HEK293 (cell line): ENCODE measurements at regions not wholly inside any gene's neighbourhood (a gene's known extent, or its start where the extent isn't known, plus 50 kb on each side); places are given as distances from the start of the nearest gene placed in this dataset.

ENCODE experiments used
- CTCF ChIA-PET: fragments of 350-600 bp; formaldehyde crosslinking; extraction: SDS; loops from one replicate; lab custom pipeline; 2021; ENCODE audit warnings: antibody characterized with exemption; lab: Yijun Ruan, JAX
- POLR2A ChIA-PET: fragments of 300-600 bp; formaldehyde crosslinking; extraction: SDS; loops from one replicate; lab custom pipeline; 2020; ENCODE audit warnings: antibody characterized with exemption, inconsistent platforms; lab: Yijun Ruan, JAX
- H3K27ac ChIP-seq: fragments of 200-500 bp; sonication (Bioruptor generic); 2 replicates; pipeline ENCODE4 v1.5.1; 2014; ENCODE audit warnings: low read depth, low read length, control low read depth, inconsistent platforms; ENCODE audit errors: extremely low read depth
- H3K36me3 ChIP-seq, 2 experiments: fragments of 200-500 bp in 1 of 2; sonication (Bioruptor generic) in 1 of 2; 1 replicate in 1 of 2; 2 replicates in 1 of 2; pipeline ENCODE4 v1.5.1; 2014 to 2017; ENCODE audit warnings: inconsistent platforms in 2 of 2, low read length in 2 of 2; ENCODE audit not compliant: control insufficient read depth in 2 of 2, insufficient read depth in 1 of 2
- H3K4me1 ChIP-seq: fragments of 200-500 bp; sonication (Bioruptor generic); 2 replicates; pipeline ENCODE4 v1.5.1; 2014; ENCODE audit warnings: mild to moderate bottlenecking, low read length, inconsistent platforms; ENCODE audit not compliant: control insufficient read depth, insufficient read depth
- H3K4me3 ChIP-seq: 2 replicates; pipeline ENCODE4 v1.5.1; 2011; ENCODE audit warnings: low read depth, mild to moderate bottlenecking, control low read depth, low read length, moderate library complexity
- H3K9me3 ChIP-seq: fragments of 200-500 bp; sonication (Bioruptor generic); 2 replicates; pipeline ENCODE4 v1.5.1; 2014; ENCODE audit warnings: low read depth, low read length, inconsistent platforms; ENCODE audit not compliant: control insufficient read depth, insufficient read depth
- RBAK ChIP-seq: fragments of 450-650 bp; formaldehyde crosslinking; IDR thresholded peaks from 2 replicates; pipeline ENCODE4 v1.5.1; 2016; ENCODE audit warnings: missing biosample characterization, missing genetic modification characterization
- ZBTB7A ChIP-seq: fragments of 450-650 bp; formaldehyde crosslinking; IDR thresholded peaks from 2 replicates; pipeline ENCODE4 v1.5.1; 2016; ENCODE audit warnings: low read depth, missing biosample characterization, missing genetic modification characterization
- ZIC2 ChIP-seq: fragments of 450-650 bp; formaldehyde crosslinking; IDR thresholded peaks from 2 replicates; pipeline ENCODE4 v1.5.1; 2016; ENCODE audit warnings: missing biosample characterization, missing genetic modification characterization
- ZNF121 ChIP-seq: fragments of 450-650 bp; formaldehyde crosslinking; IDR thresholded peaks from 2 replicates; pipeline ENCODE4 v1.5.1; 2016; ENCODE audit warnings: missing biosample characterization, missing genetic modification characterization
- ZNF138 ChIP-seq: fragments of 450-650 bp; formaldehyde crosslinking; IDR thresholded peaks from 2 replicates; pipeline ENCODE4 v1.5.1; 2016; ENCODE audit warnings: missing biosample characterization, missing genetic modification characterization, borderline replicate concordance
- ZNF174 ChIP-seq: fragments of 450-650 bp; formaldehyde crosslinking; IDR thresholded peaks from 2 replicates; pipeline ENCODE4 v1.5.0; 2017; ENCODE audit warnings: missing biosample characterization, mild to moderate bottlenecking, missing genetic modification characterization
- ZNF280C ChIP-seq: fragments of 450-650 bp; formaldehyde crosslinking; IDR thresholded peaks from 2 replicates; pipeline ENCODE4 v1.5.1; 2016; ENCODE audit warnings: missing biosample characterization, missing genetic modification characterization
- ZNF398 ChIP-seq: fragments of 450-650 bp; formaldehyde crosslinking; IDR thresholded peaks from 2 replicates; pipeline ENCODE4 v1.5.1; 2017; ENCODE audit warnings: missing biosample characterization, missing genetic modification characterization
- ZNF449 ChIP-seq: fragments of 450-650 bp; formaldehyde crosslinking; IDR thresholded peaks from 2 replicates; pipeline ENCODE4 v1.5.1; 2017; ENCODE audit warnings: missing biosample characterization, mild to moderate bottlenecking, missing genetic modification characterization, moderate library complexity
- ZNF624 ChIP-seq: fragments of 450-650 bp; formaldehyde crosslinking; IDR thresholded peaks from 2 replicates; pipeline ENCODE4 v1.5.1; 2017; ENCODE audit warnings: missing biosample characterization, missing genetic modification characterization
- ZNF670 ChIP-seq: fragments of 450-650 bp; formaldehyde crosslinking; IDR thresholded peaks from 2 replicates; pipeline ENCODE4 v1.5.1; 2016; ENCODE audit warnings: missing biosample characterization, missing genetic modification characterization, low read depth
- ZNF677 ChIP-seq: fragments of 450-650 bp; IDR thresholded peaks from 2 replicates; pipeline ENCODE4 v1.5.0; 2018; ENCODE audit warnings: missing biosample characterization, mild to moderate bottlenecking, missing genetic modification characterization, moderate library complexity
- ZNF843 ChIP-seq: fragments of 450-650 bp; formaldehyde crosslinking; IDR thresholded peaks from 2 replicates; pipeline ENCODE4 v1.5.1; 2016; ENCODE audit warnings: missing biosample characterization, missing genetic modification characterization
- ZSCAN18 ChIP-seq: fragments of 450-650 bp; formaldehyde crosslinking; IDR thresholded peaks from 2 replicates; pipeline ENCODE4 v1.5.1; 2016; ENCODE audit warnings: missing biosample characterization, missing genetic modification characterization
- TF ChIP-seq, protein P1 (sequence below): fragments of 450-650 bp; formaldehyde crosslinking; conservative IDR thresholded peaks from 2 replicates; pipeline ENCODE4 v1.5.1; 2016; ENCODE audit warnings: low read depth, missing biosample characterization, missing genetic modification characterization
- TF ChIP-seq, protein P2 (sequence below): fragments of 450-650 bp; formaldehyde crosslinking; IDR thresholded peaks from 2 replicates; pipeline ENCODE4 v1.5.1; 2016; ENCODE audit warnings: missing biosample characterization, missing genetic modification characterization
- TF ChIP-seq, protein P3 (sequence below): fragments of 450-650 bp; formaldehyde crosslinking; IDR thresholded peaks from 2 replicates; pipeline ENCODE4 v1.5.1; 2016; ENCODE audit warnings: missing biosample characterization, missing genetic modification characterization

DNA sequence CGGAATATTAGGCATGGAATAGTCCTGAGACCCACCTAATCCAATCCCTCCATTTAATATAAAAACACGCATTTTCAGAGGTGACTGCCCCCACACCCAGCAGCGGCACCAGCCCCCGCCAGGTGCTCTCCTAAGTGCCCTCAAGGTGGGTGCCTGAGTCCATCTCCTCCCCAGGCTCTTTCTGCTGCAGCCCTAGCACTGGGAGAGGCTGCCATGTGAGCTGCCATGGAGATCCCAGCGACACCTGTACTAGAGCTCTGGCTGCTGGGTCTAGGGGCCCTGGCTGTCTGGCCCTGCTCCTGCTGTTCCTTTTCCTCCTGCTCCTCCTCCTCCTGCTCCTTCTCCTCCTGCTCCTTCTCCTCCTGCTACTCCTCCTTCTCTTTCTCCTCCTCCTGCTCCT is 191.1 kb upstream of the BMPER start (continued):
- TF ChIP-seq, protein P1, sequence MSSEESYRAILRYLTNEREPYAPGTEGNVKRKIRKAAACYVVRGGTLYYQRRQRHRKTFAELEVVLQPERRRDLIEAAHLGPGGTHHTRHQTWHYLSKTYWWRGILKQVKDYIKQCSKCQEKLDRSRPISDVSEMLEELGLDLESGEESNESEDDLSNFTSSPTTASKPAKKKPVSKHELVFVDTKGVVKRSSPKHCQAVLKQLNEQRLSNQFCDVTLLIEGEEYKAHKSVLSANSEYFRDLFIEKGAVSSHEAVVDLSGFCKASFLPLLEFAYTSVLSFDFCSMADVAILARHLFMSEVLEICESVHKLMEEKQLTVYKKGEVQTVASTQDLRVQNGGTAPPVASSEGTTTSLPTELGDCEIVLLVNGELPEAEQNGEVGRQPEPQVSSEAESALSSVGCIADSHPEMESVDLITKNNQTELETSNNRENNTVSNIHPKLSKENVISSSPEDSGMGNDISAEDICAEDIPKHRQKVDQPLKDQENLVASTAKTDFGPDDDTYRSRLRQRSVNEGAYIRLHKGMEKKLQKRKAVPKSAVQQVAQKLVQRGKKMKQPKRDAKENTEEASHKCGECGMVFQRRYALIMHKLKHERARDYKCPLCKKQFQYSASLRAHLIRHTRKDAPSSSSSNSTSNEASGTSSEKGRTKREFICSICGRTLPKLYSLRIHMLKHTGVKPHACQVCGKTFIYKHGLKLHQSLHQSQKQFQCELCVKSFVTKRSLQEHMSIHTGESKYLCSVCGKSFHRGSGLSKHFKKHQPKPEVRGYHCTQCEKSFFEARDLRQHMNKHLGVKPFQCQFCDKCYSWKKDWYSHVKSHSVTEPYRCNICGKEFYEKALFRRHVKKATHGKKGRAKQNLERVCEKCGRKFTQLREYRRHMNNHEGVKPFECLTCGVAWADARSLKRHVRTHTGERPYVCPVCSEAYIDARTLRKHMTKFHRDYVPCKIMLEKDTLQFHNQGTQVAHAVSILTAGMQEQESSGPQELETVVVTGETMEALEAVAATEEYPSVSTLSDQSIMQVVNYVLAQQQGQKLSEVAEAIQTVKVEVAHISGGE (tag by site-specific recombination): no peak
- TF ChIP-seq ZNF843 (no peak), ZNF398 (no peak), ZNF121 (tag by site-specific recombination) (no peak), ZIC2 (no peak)

DNA sequence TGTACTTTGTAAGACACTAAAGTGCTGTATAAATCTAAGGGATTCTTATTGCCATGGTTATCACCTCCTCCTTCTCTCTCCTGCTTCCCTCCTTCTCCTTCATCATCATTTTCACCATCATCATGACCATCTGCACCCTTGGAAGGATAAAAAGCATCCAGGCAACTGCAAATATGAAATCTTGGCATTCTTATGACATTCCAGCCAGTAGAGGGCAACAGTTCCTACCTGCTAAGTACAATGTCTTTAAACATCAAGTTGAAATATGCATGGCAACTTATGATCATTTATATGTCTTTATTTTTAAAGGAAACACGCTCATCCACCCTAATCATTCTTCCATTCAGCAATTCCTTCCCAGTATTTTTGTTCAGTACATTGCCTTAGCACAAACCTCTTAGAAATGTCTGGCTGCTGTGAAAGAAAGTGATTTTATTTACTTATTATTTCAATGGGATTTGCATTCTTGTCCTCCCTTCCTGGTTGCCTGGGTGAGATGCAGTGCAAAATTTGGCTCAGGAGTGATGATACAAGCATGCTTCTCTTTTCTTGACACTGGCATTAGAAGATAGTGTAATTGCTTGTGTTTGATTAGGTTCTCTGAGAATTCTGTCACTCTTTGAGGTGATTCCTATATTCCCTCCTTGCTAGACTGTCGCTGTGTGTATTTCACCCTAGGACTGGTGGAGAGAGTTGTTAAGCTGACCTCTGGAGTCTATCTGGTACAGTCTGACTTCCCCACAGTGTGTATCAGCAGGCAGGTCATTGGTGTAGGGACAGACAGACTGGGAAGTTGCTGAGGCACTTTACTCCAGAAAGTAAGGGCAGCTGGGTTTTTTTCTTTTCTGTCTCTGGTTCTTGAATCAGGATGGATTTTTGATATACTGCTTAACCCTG is 188.5 kb upstream of the BMPER start:
- CTCF ChIA-PET: interaction anchor here (0.6 to 1.5 kb wide), 21 partner anchors 9 to 216 kb away, joined by 3 to 5 read pairs (median 3); no protein-coding TSS in a partner anchor
- Histone ChIP-seq H3K27ac (no peak overlapping the region; the same call in 1 of the 2 replicates), H3K4me1 (peaks cover 12% of the 10 kb centered on the region), H3K36me3 (no peaks in the 10 kb centered on the region), H3K4me3 (no peak overlapping the region), H3K9me3 (no peaks in the 10 kb centered on the region)
- POLR2A ChIA-PET: no interaction called here
- TF ChIP-seq, protein P2, sequence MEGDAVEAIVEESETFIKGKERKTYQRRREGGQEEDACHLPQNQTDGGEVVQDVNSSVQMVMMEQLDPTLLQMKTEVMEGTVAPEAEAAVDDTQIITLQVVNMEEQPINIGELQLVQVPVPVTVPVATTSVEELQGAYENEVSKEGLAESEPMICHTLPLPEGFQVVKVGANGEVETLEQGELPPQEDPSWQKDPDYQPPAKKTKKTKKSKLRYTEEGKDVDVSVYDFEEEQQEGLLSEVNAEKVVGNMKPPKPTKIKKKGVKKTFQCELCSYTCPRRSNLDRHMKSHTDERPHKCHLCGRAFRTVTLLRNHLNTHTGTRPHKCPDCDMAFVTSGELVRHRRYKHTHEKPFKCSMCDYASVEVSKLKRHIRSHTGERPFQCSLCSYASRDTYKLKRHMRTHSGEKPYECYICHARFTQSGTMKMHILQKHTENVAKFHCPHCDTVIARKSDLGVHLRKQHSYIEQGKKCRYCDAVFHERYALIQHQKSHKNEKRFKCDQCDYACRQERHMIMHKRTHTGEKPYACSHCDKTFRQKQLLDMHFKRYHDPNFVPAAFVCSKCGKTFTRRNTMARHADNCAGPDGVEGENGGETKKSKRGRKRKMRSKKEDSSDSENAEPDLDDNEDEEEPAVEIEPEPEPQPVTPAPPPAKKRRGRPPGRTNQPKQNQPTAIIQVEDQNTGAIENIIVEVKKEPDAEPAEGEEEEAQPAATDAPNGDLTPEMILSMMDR (tag by site-specific recombination): peak; percentile 38; the same call in 1 of the 2 replicates
- TF ChIP-seq ZSCAN18 (tag by site-specific recombination): no peak

GRCh38 chr7:33719059-33719581 is 186.2 kb upstream of the BMPER start:
- H3K4me1 ChIP-seq: peaks cover 31% of the 10 kb centered on the region
- ChIA-PET CTCF (no interaction called here), POLR2A (no interaction called here)
- H3K36me3 ChIP-seq: no peaks in the 10 kb centered on the region
- H3K4me3 ChIP-seq: no peak overlapping the region
- no peaks in the 10 kb centered on the region for H3K9me3 ChIP-seq
- no peak overlapping the region for H3K27ac ChIP-seq
- no peak for TF ChIP-seq ZNF677 (tag by site-specific recombination)
- TF ChIP-seq ZNF138 (tag by site-specific recombination): no peak
- no peak for TF ChIP-seq ZNF280C
- no peak for TF ChIP-seq ZBTB7A (tag by site-specific recombination)
- no peak for TF ChIP-seq ZNF174 (tag by site-specific recombination)
- no peak for TF ChIP-seq ZNF624 (tag by site-specific recombination)
- no peak for TF ChIP-seq ZNF670 (tag by site-specific recombination)
- no peak for TF ChIP-seq RBAK (tag by site-specific recombination)
- TF ChIP-seq, protein P3, sequence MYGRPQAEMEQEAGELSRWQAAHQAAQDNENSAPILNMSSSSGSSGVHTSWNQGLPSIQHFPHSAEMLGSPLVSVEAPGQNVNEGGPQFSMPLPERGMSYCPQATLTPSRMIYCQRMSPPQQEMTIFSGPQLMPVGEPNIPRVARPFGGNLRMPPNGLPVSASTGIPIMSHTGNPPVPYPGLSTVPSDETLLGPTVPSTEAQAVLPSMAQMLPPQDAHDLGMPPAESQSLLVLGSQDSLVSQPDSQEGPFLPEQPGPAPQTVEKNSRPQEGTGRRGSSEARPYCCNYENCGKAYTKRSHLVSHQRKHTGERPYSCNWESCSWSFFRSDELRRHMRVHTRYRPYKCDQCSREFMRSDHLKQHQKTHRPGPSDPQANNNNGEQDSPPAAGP (tag by site-specific recombination): no peak
- TF ChIP-seq ZNF449: no peak
